ENCODE measurements at regions not wholly inside any gene's neighbourhood (a gene's known extent, or its start where the extent isn't known, plus 50 kb on each side); places are given as distances from the start of the nearest gene placed in this dataset.
A peak's percentile ranks its signal among the peaks of the same experiment; 100 is the strongest.

GRCh38 chr6:42512579-42512978, 51.2 kb upstream of the UBR2 start:
- Mint-ChIP-seq H3K27me3 (no peaks in the 10 kb centered on the region), H3K36me3 (ENCODE audit: low read depth) (no peaks in the 10 kb centered on the region), H3K9me3 (no peaks in the 10 kb centered on the region), H3K27ac (no peak overlapping the region), H3K4me3 (no peak overlapping the region), H3K4me1 (ENCODE audit: low read depth) (peaks cover 15% of the 10 kb centered on the region)
- DNase-seq, result no peak

- H3K27ac Mint-ChIP-seq, result no peak overlapping the region
- H3K4me1 Mint-ChIP-seq (ENCODE audit: low read depth), result peaks cover 18% of the 10 kb centered on the region
- no peaks in the 10 kb centered on the region for H3K9me3 Mint-ChIP-seq
- no peak for DNase-seq
- no peaks in the 10 kb centered on the region for H3K36me3 Mint-ChIP-seq (ENCODE audit: low read depth)
- H3K27me3 Mint-ChIP-seq, result no peaks in the 10 kb centered on the region
- H3K4me3 Mint-ChIP-seq, result no peak overlapping the region
These were observed 51.9 kb upstream of the UBR2 start for GRCh38 chr6:42511803-42512422.

- no peaks in the 10 kb centered on the region for H3K9me3 Mint-ChIP-seq
- no peaks in the 10 kb centered on the region for H3K27me3 Mint-ChIP-seq
- no peaks in the 10 kb centered on the region for H3K36me3 Mint-ChIP-seq (ENCODE audit: low read depth)
- H3K4me1 Mint-ChIP-seq (ENCODE audit: low read depth), result peaks cover 18% of the 10 kb centered on the region
- H3K4me3 Mint-ChIP-seq, result no peak overlapping the region
- no peak for DNase-seq
- no peak overlapping the region for H3K27ac Mint-ChIP-seq
These were observed 53.0 kb upstream of the UBR2 start for GRCh38 chr6:42510795-42511194.

- H3K27me3 Mint-ChIP-seq, result no peaks in the 10 kb centered on the region
These were observed 54.1 kb upstream of the UBR2 start for GRCh38 chr6:42509765-42510164.

GRCh38 chr6:42509256-42509655, 54.6 kb upstream of the UBR2 start:
- Mint-ChIP-seq H3K9me3 (no peaks in the 10 kb centered on the region), H3K27me3 (no peaks in the 10 kb centered on the region), H3K27ac (peak overlapping the region; percentile 38), H3K36me3 (ENCODE audit: low read depth) (no peaks in the 10 kb centered on the region), H3K4me1 (ENCODE audit: low read depth) (peaks cover 21% of the 10 kb centered on the region), H3K4me3 (no peak overlapping the region)
- DNase-seq, result no peak

More at GRCh38 chr6:42509765-42510164, 54.1 kb upstream of the UBR2 start:
- Mint-ChIP-seq H3K36me3 (ENCODE audit: low read depth) (no peaks in the 10 kb centered on the region), H3K9me3 (no peaks in the 10 kb centered on the region), H3K27ac (peak overlapping the region; percentile 38), H3K4me3 (no peak overlapping the region), H3K4me1 (ENCODE audit: low read depth) (peaks cover 21% of the 10 kb centered on the region)
- no peak for DNase-seq

- peaks cover 1% of the 10 kb centered on the region for H3K9me3 Mint-ChIP-seq
- no peaks in the 10 kb centered on the region for H3K27me3 Mint-ChIP-seq
- peaks cover 30% of the 10 kb centered on the region for H3K4me1 Mint-ChIP-seq (ENCODE audit: low read depth)
- H3K27ac Mint-ChIP-seq, result no peak overlapping the region
- DNase-seq, result no peak
- no peaks in the 10 kb centered on the region for H3K36me3 Mint-ChIP-seq (ENCODE audit: low read depth)
- H3K4me3 Mint-ChIP-seq, result no peak overlapping the region
These were observed 55.9 kb upstream of the UBR2 start for GRCh38 chr6:42507901-42508300.

- H3K27me3 Mint-ChIP-seq, result no peaks in the 10 kb centered on the region
- no peak overlapping the region for H3K27ac Mint-ChIP-seq
- H3K4me1 Mint-ChIP-seq (ENCODE audit: low read depth), result peaks cover 37% of the 10 kb centered on the region
- H3K9me3 Mint-ChIP-seq, result peaks cover 2% of the 10 kb centered on the region
- no peak overlapping the region for H3K4me3 Mint-ChIP-seq
- DNase-seq, result no peak
- H3K36me3 Mint-ChIP-seq (ENCODE audit: low read depth), result no peaks in the 10 kb centered on the region
These were observed 55.5 kb upstream of the TRERF1 start for GRCh38 chr6:42507195-42507594.

- H3K27ac Mint-ChIP-seq, result no peak overlapping the region
- peaks cover 4% of the 10 kb centered on the region for H3K9me3 Mint-ChIP-seq
- no peaks in the 10 kb centered on the region for H3K27me3 Mint-ChIP-seq
- no peak for DNase-seq
- H3K4me1 Mint-ChIP-seq (ENCODE audit: low read depth), result peaks cover 42% of the 10 kb centered on the region
- H3K4me3 Mint-ChIP-seq, result no peak overlapping the region
- no peaks in the 10 kb centered on the region for H3K36me3 Mint-ChIP-seq (ENCODE audit: low read depth)
These were observed 54.3 kb upstream of the TRERF1 start for GRCh38 chr6:42506070-42506469.

- no peak for DNase-seq
- Mint-ChIP-seq H3K27me3 (no peaks in the 10 kb centered on the region), H3K27ac (peak overlapping the region; percentile 26), H3K9me3 (peaks cover 4% of the 10 kb centered on the region), H3K36me3 (ENCODE audit: low read depth) (no peaks in the 10 kb centered on the region), H3K4me3 (no peak overlapping the region), H3K4me1 (ENCODE audit: low read depth) (peaks cover 42% of the 10 kb centered on the region)
These were observed 53.6 kb upstream of the TRERF1 start for GRCh38 chr6:42505385-42505718.

- Mint-ChIP-seq H3K4me1 (ENCODE audit: low read depth) (peaks cover 28% of the 10 kb centered on the region), H3K27ac (no peak overlapping the region), H3K4me3 (no peak overlapping the region), H3K36me3 (ENCODE audit: low read depth) (no peaks in the 10 kb centered on the region), H3K9me3 (peaks cover 4% of the 10 kb centered on the region), H3K27me3 (no peaks in the 10 kb centered on the region)
- no peak for DNase-seq
These were observed 52.2 kb upstream of the TRERF1 start for GRCh38 chr6:42503894-42504293.

GRCh38 chr6:42502990-42503389, 51.3 kb upstream of the TRERF1 start:
- peak overlapping the region; percentile 73 for H3K27ac Mint-ChIP-seq
- no peak overlapping the region for H3K4me3 Mint-ChIP-seq
- DNase-seq, result no peak
- H3K36me3 Mint-ChIP-seq (ENCODE audit: low read depth), result no peaks in the 10 kb centered on the region
- H3K27me3 Mint-ChIP-seq, result no peaks in the 10 kb centered on the region
- H3K9me3 Mint-ChIP-seq, result peaks cover 4% of the 10 kb centered on the region
- H3K4me1 Mint-ChIP-seq (ENCODE audit: low read depth), result peaks cover 27% of the 10 kb centered on the region

GRCh38 chr6:42502127-42502526, 50.4 kb upstream of the TRERF1 start:
- Mint-ChIP-seq H3K27ac (no peak overlapping the region), H3K36me3 (ENCODE audit: low read depth) (no peaks in the 10 kb centered on the region), H3K4me1 (ENCODE audit: low read depth) (peaks cover 26% of the 10 kb centered on the region), H3K4me3 (no peak overlapping the region), H3K27me3 (no peaks in the 10 kb centered on the region), H3K9me3 (peaks cover 4% of the 10 kb centered on the region)
- DNase-seq, result no peak
